ENCODE measurements at regions not wholly inside any gene's neighbourhood (a gene's known extent, or its start where the extent isn't known, plus 50 kb on each side); places are given as distances from the start of the nearest gene placed in this dataset.
A peak's percentile ranks its signal among the peaks of the same experiment; 100 is the strongest.

DNA sequence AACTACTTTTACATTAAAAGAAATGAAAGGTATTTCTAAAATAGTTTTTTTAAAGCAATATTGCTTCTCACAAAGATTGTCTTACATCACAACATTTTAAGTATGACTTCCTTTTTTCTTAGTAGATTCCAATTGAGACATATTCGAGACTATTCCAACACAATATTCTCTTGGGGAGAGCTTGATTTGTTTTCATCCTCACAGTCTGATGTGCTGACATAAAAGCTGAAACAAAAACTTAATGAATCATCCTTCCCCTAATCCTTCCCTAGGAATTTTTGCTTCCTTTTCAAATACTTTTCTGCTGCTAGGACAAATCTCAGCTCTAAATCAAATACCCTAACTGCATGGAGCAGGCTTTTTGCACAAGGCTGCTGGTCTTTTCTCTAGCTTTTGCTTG, 245.8 kb upstream of the MAP3K1 start:
- no peak for TF ChIP-seq EZH2 (IDR thresholded peaks at IDR 0.05; ENCODE audit: low read length, missing control alignments)
- TF ChIP-seq, protein P1, sequence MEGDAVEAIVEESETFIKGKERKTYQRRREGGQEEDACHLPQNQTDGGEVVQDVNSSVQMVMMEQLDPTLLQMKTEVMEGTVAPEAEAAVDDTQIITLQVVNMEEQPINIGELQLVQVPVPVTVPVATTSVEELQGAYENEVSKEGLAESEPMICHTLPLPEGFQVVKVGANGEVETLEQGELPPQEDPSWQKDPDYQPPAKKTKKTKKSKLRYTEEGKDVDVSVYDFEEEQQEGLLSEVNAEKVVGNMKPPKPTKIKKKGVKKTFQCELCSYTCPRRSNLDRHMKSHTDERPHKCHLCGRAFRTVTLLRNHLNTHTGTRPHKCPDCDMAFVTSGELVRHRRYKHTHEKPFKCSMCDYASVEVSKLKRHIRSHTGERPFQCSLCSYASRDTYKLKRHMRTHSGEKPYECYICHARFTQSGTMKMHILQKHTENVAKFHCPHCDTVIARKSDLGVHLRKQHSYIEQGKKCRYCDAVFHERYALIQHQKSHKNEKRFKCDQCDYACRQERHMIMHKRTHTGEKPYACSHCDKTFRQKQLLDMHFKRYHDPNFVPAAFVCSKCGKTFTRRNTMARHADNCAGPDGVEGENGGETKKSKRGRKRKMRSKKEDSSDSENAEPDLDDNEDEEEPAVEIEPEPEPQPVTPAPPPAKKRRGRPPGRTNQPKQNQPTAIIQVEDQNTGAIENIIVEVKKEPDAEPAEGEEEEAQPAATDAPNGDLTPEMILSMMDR (conservative IDR thresholded peaks at IDR 0.05 in 1 of 2, IDR thresholded peaks at IDR 0.05 in 1 of 2; ENCODE audit: low read depth in 1 of 2, low read length in 2 of 2), result no peak
- H3K4me2 ChIP-seq (ENCODE audit: extremely low read depth, insufficient read depth, low read length), result no peak overlapping the region
- no peak overlapping the region for H3K27ac ChIP-seq (ENCODE audit: insufficient read depth, low read length)

GRCh38 chr5:56569076-56569475, 246.3 kb upstream of the MAP3K1 start:
- H3K9ac ChIP-seq (ENCODE audit: insufficient read depth, low read length), result no peak overlapping the region
- TF ChIP-seq EZH2 (IDR thresholded peaks at IDR 0.05; ENCODE audit: low read length, missing control alignments), result no peak
- TF ChIP-seq, protein P1 (conservative IDR thresholded peaks at IDR 0.05 in 1 of 2, IDR thresholded peaks at IDR 0.05 in 1 of 2; ENCODE audit: low read depth in 1 of 2, low read length in 2 of 2), result no peak
- no peak overlapping the region for H3K27ac ChIP-seq (ENCODE audit: insufficient read depth, low read length)
- no peaks in the 10 kb centered on the region for H3K27me3 ChIP-seq (ENCODE audit: control insufficient read depth, insufficient read depth, low read length)
- H4K20me1 ChIP-seq (ENCODE audit: control insufficient read depth, extremely low read depth, insufficient read depth, low read length), result no peaks in the 10 kb centered on the region
- no peak overlapping the region for H2AFZ ChIP-seq (ENCODE audit: low read length)
- H3K36me3 ChIP-seq (ENCODE audit: control insufficient read depth, insufficient read depth, low read length), result no peaks in the 10 kb centered on the region
- no peaks in the 10 kb centered on the region for H3K4me1 ChIP-seq (ENCODE audit: control insufficient read depth, extremely low read depth, insufficient read depth, low read length)
- DNase-seq (ENCODE audit: low read depth in 2 of 2), result no peak
- no peaks in the 10 kb centered on the region for H3K79me2 ChIP-seq (ENCODE audit: control insufficient read depth, insufficient read depth, low read length)
- no peaks in the 10 kb centered on the region for H3K9me3 ChIP-seq (ENCODE audit: control insufficient read depth, insufficient read depth, low read depth, low read length)
- H3K4me2 ChIP-seq (ENCODE audit: extremely low read depth, insufficient read depth, low read length), result no peak overlapping the region
- no peak overlapping the region for H3K4me3 ChIP-seq (replicated peaks in 1 of 4; ENCODE audit: control extremely low read depth in 1 of 4, insufficient read depth in 1 of 4, low read depth in 3 of 4, low read length in 4 of 4)

More for the DNA sequence above, 245.8 kb upstream of the MAP3K1 start:
- Histone ChIP-seq H3K4me3 (replicated peaks in 1 of 4; ENCODE audit: control extremely low read depth in 1 of 4, insufficient read depth in 1 of 4, low read depth in 3 of 4, low read length in 4 of 4) (no peak overlapping the region), H3K79me2 (ENCODE audit: control insufficient read depth, insufficient read depth, low read length) (no peaks in the 10 kb centered on the region), H3K36me3 (ENCODE audit: control insufficient read depth, insufficient read depth, low read length) (no peaks in the 10 kb centered on the region), H3K4me1 (ENCODE audit: control insufficient read depth, extremely low read depth, insufficient read depth, low read length) (no peaks in the 10 kb centered on the region), H4K20me1 (ENCODE audit: control insufficient read depth, extremely low read depth, insufficient read depth, low read length) (no peaks in the 10 kb centered on the region), H3K9me3 (ENCODE audit: control insufficient read depth, insufficient read depth, low read depth, low read length) (no peaks in the 10 kb centered on the region), H3K9ac (ENCODE audit: insufficient read depth, low read length) (no peak overlapping the region), H3K27me3 (ENCODE audit: control insufficient read depth, insufficient read depth, low read length) (no peaks in the 10 kb centered on the region), H2AFZ (ENCODE audit: low read length) (no peak overlapping the region)
- peak; percentile 31 to 39 for DNase-seq (ENCODE audit: low read depth in 2 of 2)

- Histone ChIP-seq H3K27ac (ENCODE audit: insufficient read depth, low read length) (no peak overlapping the region), H3K4me2 (ENCODE audit: extremely low read depth, insufficient read depth, low read length) (no peak overlapping the region), H3K27me3 (ENCODE audit: control insufficient read depth, insufficient read depth, low read length) (no peaks in the 10 kb centered on the region), H3K9me3 (ENCODE audit: control insufficient read depth, insufficient read depth, low read depth, low read length) (no peaks in the 10 kb centered on the region), H2AFZ (ENCODE audit: low read length) (no peak overlapping the region), H3K36me3 (ENCODE audit: control insufficient read depth, insufficient read depth, low read length) (no peaks in the 10 kb centered on the region), H4K20me1 (ENCODE audit: control insufficient read depth, extremely low read depth, insufficient read depth, low read length) (no peaks in the 10 kb centered on the region), H3K79me2 (ENCODE audit: control insufficient read depth, insufficient read depth, low read length) (no peaks in the 10 kb centered on the region), H3K9ac (ENCODE audit: insufficient read depth, low read length) (no peak overlapping the region), H3K4me1 (ENCODE audit: control insufficient read depth, extremely low read depth, insufficient read depth, low read length) (no peaks in the 10 kb centered on the region), H3K4me3 (replicated peaks in 1 of 4; ENCODE audit: control extremely low read depth in 1 of 4, insufficient read depth in 1 of 4, low read depth in 3 of 4, low read length in 4 of 4) (no peak overlapping the region)
- TF ChIP-seq EZH2 (IDR thresholded peaks at IDR 0.05; ENCODE audit: low read length, missing control alignments), result no peak
- TF ChIP-seq, protein P1 (conservative IDR thresholded peaks at IDR 0.05 in 1 of 2, IDR thresholded peaks at IDR 0.05 in 1 of 2; ENCODE audit: low read depth in 1 of 2, low read length in 2 of 2), result no peak
- no peak for DNase-seq (ENCODE audit: low read depth in 2 of 2)
Observed at GRCh38 chr5:56567278-56567677, 248.1 kb upstream of the MAP3K1 start.

Data from fibroblast of lung (primary cell).